ENCODE measurements at regions not wholly inside any gene's neighbourhood (a gene's known extent, or its start where the extent isn't known, plus 50 kb on each side); places are given as distances from the start of the nearest gene placed in this dataset.

DNA sequence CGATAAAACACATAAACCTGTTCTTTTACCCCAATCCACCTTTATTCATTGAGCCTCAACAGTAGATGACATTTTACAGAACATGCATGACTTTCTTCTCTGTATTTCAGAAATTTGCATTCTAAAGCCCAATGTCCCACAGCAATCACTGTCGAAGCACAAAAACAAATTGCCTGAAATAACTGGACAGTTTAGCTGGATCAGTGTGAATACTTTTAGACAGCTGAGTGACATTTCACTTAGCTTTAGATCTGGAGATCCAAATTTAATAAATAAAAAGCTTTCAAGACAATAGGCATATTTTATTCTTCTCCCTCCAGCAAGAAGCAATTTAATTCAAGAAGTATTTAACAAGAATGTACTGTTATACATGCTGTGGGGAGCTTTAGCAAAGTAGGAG lies 109.1 kb upstream of the FSCB start:
- Histone ChIP-seq H3K4me2 (ENCODE audit: insufficient read depth, low read length) (no peak overlapping the region), H3K9me3 (replicated peaks; ENCODE audit: control insufficient read depth, insufficient read depth, low read depth, low read length) (no peaks in the 10 kb centered on the region), H3K9me1 (ENCODE audit: control insufficient read depth, insufficient read depth, low read length) (no peaks in the 10 kb centered on the region), H3K9ac (ENCODE audit: insufficient read depth in 1 of 2, low read depth in 2 of 2, low read length in 2 of 2) (no peak overlapping the region), H4K20me1 (replicated peaks; ENCODE audit: control insufficient read depth, insufficient read depth, low read length) (no peaks in the 10 kb centered on the region), H3K4me1 (replicated peaks in 1 of 2; ENCODE audit: control insufficient read depth in 2 of 2, insufficient read depth in 2 of 2, low read length in 2 of 2) (no peaks in the 10 kb centered on the region), H3K4me3 (no peak overlapping the region), H3K27ac (ENCODE audit: extremely low read depth, low read depth, low read length) (no peak overlapping the region), H3K36me3 (ENCODE audit: control insufficient read depth, insufficient read depth, low read length) (no peaks in the 10 kb centered on the region), H3K79me2 (ENCODE audit: control insufficient read depth, insufficient read depth, low read length) (no peaks in the 10 kb centered on the region), H3K27me3 (ENCODE audit: control insufficient read depth in 2 of 2, insufficient read depth in 2 of 2, low read length in 2 of 2) (no peaks in the 10 kb centered on the region), H2AFZ (ENCODE audit: low read depth, low read length) (no peak overlapping the region)
- FAIRE-seq (no peak), DNase-seq (ENCODE audit: extremely low read depth in 1 of 4, low spot score in 3 of 4) (no peak), ATAC-seq (no peak)
- BruUV-seq (replicated peaks) = no TSS peak
- in situ Hi-C loops (cut with MboI) (no loop called here), intact Hi-C loops (cut with micrococcal nuclease) (no loop called here)
- POLR2A ChIA-PET = interaction anchor here (1.3 kb wide), 1 partner anchor 25 kb away, joined by 3 read pairs; no protein-coding TSS in a partner anchor
- WGBS (ENCODE audit: insufficient coverage, low coverage, missing lambda C conversion rate) = 0% methylated on average over 2 of the region's 2 CpGs
- CTCF ChIA-PET (ENCODE audit: low intra/inter-chr PET ratio) = no interaction called here
- TF ChIP-seq CHCHD3 (CRISPR knock-in tag; IDR thresholded peaks at IDR 0.05) (no peak), HDAC3 (IDR thresholded peaks at IDR 0.05; ENCODE audit: borderline replicate concordance, partially characterized antibody) (no peak), ZC3H8 (IDR thresholded peaks at IDR 0.05) (no peak), BDP1 (IDR thresholded peaks at IDR 0.05; ENCODE audit: insufficient read depth, insufficient read length) (no peak), ESRRB (CRISPR knock-in tag; IDR thresholded peaks at IDR 0.05; ENCODE audit: borderline replicate concordance) (no peak), E4F1 (CRISPR knock-in tag; IDR thresholded peaks at IDR 0.05; ENCODE audit: borderline replicate concordance) (no peak), TARDBP (IDR thresholded peaks at IDR 0.05) (no peak), GATAD2A (IDR thresholded peaks at IDR 0.05) (no peak), PCBP2 (IDR thresholded peaks at IDR 0.05; ENCODE audit: low read depth, low read length, poor library complexity, severe bottlenecking) (no peak), SIN3B (IDR thresholded peaks at IDR 0.05; ENCODE audit: low read depth) (no peak), ZBTB17 (CRISPR knock-in tag; IDR thresholded peaks at IDR 0.05) (no peak), FOXK1 (CRISPR knock-in tag; IDR thresholded peaks at IDR 0.05; ENCODE audit: borderline replicate concordance) (no peak), ASH1L (IDR thresholded peaks at IDR 0.05; ENCODE audit: borderline replicate concordance, low read depth, partially characterized antibody) (no peak), ZNF140 (CRISPR knock-in tag; IDR thresholded peaks at IDR 0.05) (no peak), NCOA2 (IDR thresholded peaks at IDR 0.05; ENCODE audit: partially characterized antibody in 2 of 2) (no peak)
- TF ChIP-seq, protein P1, sequence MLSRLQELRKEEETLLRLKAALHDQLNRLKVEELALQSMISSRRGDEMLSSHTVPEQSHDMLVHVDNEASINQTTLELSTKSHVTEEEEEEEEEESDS (CRISPR knock-in tag; IDR thresholded peaks at IDR 0.05) = no peak
- TF ChIP-seq, protein P2, sequence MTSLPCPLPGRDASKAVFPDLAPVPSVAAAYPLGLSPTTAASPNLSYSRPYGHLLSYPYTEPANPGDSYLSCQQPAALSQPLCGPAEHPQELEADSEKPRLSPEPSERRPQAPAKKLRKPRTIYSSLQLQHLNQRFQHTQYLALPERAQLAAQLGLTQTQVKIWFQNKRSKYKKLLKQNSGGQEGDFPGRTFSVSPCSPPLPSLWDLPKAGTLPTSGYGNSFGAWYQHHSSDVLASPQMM (CRISPR knock-in tag; IDR thresholded peaks at IDR 0.05) = no peak
- TF ChIP-seq, protein P3, sequence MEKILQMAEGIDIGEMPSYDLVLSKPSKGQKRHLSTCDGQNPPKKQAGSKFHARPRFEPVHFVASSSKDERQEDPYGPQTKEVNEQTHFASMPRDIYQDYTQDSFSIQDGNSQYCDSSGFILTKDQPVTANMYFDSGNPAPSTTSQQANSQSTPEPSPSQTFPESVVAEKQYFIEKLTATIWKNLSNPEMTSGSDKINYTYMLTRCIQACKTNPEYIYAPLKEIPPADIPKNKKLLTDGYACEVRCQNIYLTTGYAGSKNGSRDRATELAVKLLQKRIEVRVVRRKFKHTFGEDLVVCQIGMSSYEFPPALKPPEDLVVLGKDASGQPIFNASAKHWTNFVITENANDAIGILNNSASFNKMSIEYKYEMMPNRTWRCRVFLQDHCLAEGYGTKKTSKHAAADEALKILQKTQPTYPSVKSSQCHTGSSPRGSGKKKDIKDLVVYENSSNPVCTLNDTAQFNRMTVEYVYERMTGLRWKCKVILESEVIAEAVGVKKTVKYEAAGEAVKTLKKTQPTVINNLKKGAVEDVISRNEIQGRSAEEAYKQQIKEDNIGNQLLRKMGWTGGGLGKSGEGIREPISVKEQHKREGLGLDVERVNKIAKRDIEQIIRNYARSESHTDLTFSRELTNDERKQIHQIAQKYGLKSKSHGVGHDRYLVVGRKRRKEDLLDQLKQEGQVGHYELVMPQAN (IDR thresholded peaks at IDR 0.05; ENCODE audit: borderline replicate concordance) = no peak

All from K562 (cell line).